Tibial nerve (tissue), 4 donors: ENCODE measurements at regions not wholly inside any gene's neighbourhood (a gene's known extent, or its start where the extent isn't known, plus 50 kb on each side); places are given as distances from the start of the nearest gene placed in this dataset.

Experiments
- CTCF ChIP-seq, 5 experiments: fragments of 200-600 bp in 3 of 5; fragments of 450-650 bp in 2 of 5; sonication (generic) in 3 of 5; IDR thresholded peaks; one replicate each; pipeline ENCODE4 v1.5.1; 2016 to 2019; ENCODE audit warnings: antibody characterized with exemption in 5 of 5, mild to moderate bottlenecking in 3 of 5, moderate library complexity in 2 of 5
- EP300 ChIP-seq, 2 donors: sonication (generic); formaldehyde crosslinking; IDR thresholded peaks; one replicate each; pipeline ENCODE4 v1.6.1; 2017; ENCODE audit warnings: antibody characterized with exemption in 2 of 2, mild to moderate bottlenecking in 1 of 2
- POLR2A ChIP-seq, 2 donors: fragments of 450-650 bp; IDR thresholded peaks; one replicate each; pipeline ENCODE4 v1.6.1; 2017; ENCODE audit warnings: antibody characterized with exemption in 2 of 2, mild to moderate bottlenecking in 2 of 2, moderate library complexity in 2 of 2

GRCh38 chr2:53334610-53335009 lies 433.0 kb upstream of the CHAC2 start:
- TF ChIP-seq EP300 (IDR thresholded peaks at IDR 0.05) (no peak), CTCF (IDR thresholded peaks at IDR 0.05) (no peak), POLR2A (IDR thresholded peaks at IDR 0.05) (no peak)
